ENCODE measurements at regions not wholly inside any gene's neighbourhood (a gene's known extent, or its start where the extent isn't known, plus 50 kb on each side); places are given as distances from the start of the nearest gene placed in this dataset.

- no peak for DNase-seq
- no CpG with 5 or more reads among the region's 2 CpGs for WGBS (ENCODE audit: insufficient coverage)
- Histone ChIP-seq H3K4me3 (ENCODE audit: low read length) (no peak overlapping the region), H3K27me3 (ENCODE audit: control insufficient read depth, insufficient read depth, low read length) (no peaks in the 10 kb centered on the region), H3K4me1 (ENCODE audit: control insufficient read depth, insufficient read depth, low read length) (no peaks in the 10 kb centered on the region), H3K27ac (ENCODE audit: low read length) (no peak overlapping the region), H3K9me3 (ENCODE audit: control insufficient read depth, insufficient read depth, low read length) (peaks cover 3% of the 10 kb centered on the region), H3K36me3 (ENCODE audit: control insufficient read depth, insufficient read depth, low read length) (no peaks in the 10 kb centered on the region)
- no peak for TF ChIP-seq CTCF (IDR thresholded peaks at IDR 0.05)
- Mint-ChIP-seq H3K36me3 (no peaks in the 10 kb centered on the region), H3K9me3 (peaks cover 0 to 6% of the 10 kb centered on the region in 2 donors), H3K4me1 (peaks cover 0 to 6% of the 10 kb centered on the region in 2 donors), H3K27ac (no peak overlapping the region), H3K4me3 (no peak overlapping the region), H3K27me3 (ENCODE audit: low read depth in 2 of 2) (no peaks in the 10 kb centered on the region)
- intact Hi-C loops (cut with micrococcal nuclease) = no loop called here
- ATAC-seq = no peak
These were observed 140.5 kb downstream of the CD83 start for GRCh38 chr6:14258117-14258516.

- ATAC-seq (no peak), DNase-seq (no peak)
- intact Hi-C loops (cut with micrococcal nuclease) = no loop called here
- TF ChIP-seq CTCF (IDR thresholded peaks at IDR 0.05) = no peak
- no peak overlapping the region for H3K4me3 Mint-ChIP-seq
- peaks cover 0 to 6% of the 10 kb centered on the region in 2 donors for H3K9me3 Mint-ChIP-seq
- Histone ChIP-seq H3K4me1 (ENCODE audit: control insufficient read depth, insufficient read depth, low read length) (no peaks in the 10 kb centered on the region), H3K36me3 (ENCODE audit: control insufficient read depth, insufficient read depth, low read length) (no peaks in the 10 kb centered on the region), H3K4me3 (ENCODE audit: low read length) (no peak overlapping the region), H3K9me3 (ENCODE audit: control insufficient read depth, insufficient read depth, low read length) (peaks cover 3% of the 10 kb centered on the region), H3K27ac (ENCODE audit: low read length) (no peak overlapping the region), H3K27me3 (ENCODE audit: control insufficient read depth, insufficient read depth, low read length) (no peaks in the 10 kb centered on the region)
- 89% methylated on average over 12 of the region's 12 CpGs for WGBS (ENCODE audit: insufficient coverage)
- no peak overlapping the region for H3K27ac Mint-ChIP-seq
- no peaks in the 10 kb centered on the region for H3K27me3 Mint-ChIP-seq (ENCODE audit: low read depth in 2 of 2)
- H3K36me3 Mint-ChIP-seq = no peaks in the 10 kb centered on the region
- H3K4me1 Mint-ChIP-seq = peaks cover 0 to 6% of the 10 kb centered on the region in 2 donors
These were observed 141.4 kb downstream of the CD83 start for GRCh38 chr6:14258695-14259593.

GRCh38 chr6:14259594-14260152 is 142.1 kb downstream of the CD83 start:
- Histone ChIP-seq H3K27me3 (ENCODE audit: control insufficient read depth, insufficient read depth, low read length) (no peaks in the 10 kb centered on the region), H3K36me3 (ENCODE audit: control insufficient read depth, insufficient read depth, low read length) (no peaks in the 10 kb centered on the region), H3K4me1 (ENCODE audit: control insufficient read depth, insufficient read depth, low read length) (no peaks in the 10 kb centered on the region), H3K4me3 (ENCODE audit: low read length) (no peak overlapping the region), H3K9me3 (ENCODE audit: control insufficient read depth, insufficient read depth, low read length) (peaks cover 6% of the 10 kb centered on the region), H3K27ac (ENCODE audit: low read length) (no peak overlapping the region)
- no peak for TF ChIP-seq CTCF (IDR thresholded peaks at IDR 0.05)
- WGBS (ENCODE audit: insufficient coverage) = 89% methylated on average over 8 of the region's 8 CpGs
- intact Hi-C loops (cut with micrococcal nuclease) = no loop called here
- Mint-ChIP-seq H3K4me1 (peaks cover 0 to under 1% of the 10 kb centered on the region in 2 donors), H3K4me3 (no peak overlapping the region), H3K27ac (no peak overlapping the region), H3K9me3 (peaks cover 0 to 6% of the 10 kb centered on the region in 2 donors), H3K36me3 (no peaks in the 10 kb centered on the region), H3K27me3 (ENCODE audit: low read depth in 2 of 2) (no peaks in the 10 kb centered on the region)
- DNase-seq = no peak
- no peak for ATAC-seq
